ENCODE measurements at regions not wholly inside any gene's neighbourhood (a gene's known extent, or its start where the extent isn't known, plus 50 kb on each side); places are given as distances from the start of the nearest gene placed in this dataset.

DNA sequence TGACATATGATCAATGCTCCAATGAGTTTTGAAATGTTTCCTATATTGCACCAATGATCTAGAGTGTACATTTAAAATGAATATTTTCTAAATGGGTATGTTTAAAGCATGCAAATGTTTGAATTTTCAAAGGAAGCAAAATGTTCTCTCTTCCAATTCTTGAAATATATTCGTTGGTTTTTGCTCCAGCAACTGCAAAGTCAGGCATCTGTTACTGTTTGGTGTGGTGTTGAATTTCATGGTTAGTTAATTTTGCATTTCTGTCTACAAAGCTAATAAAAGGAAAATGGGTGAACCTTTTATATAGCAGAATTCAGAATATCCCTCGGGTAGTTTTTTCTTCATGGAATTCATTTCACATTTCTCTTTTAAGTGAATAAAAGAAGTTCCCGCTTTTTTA lies 1018.3 kb downstream of the GRIK2 start:
- TF ChIP-seq JUN (IDR thresholded peaks at IDR 0.05; ENCODE audit: borderline replicate concordance, low read depth, low read length) (no peak), JUN (CRISPR knock-in tag; IDR thresholded peaks at IDR 0.05; ENCODE audit: borderline replicate concordance) (no peak), ADNP (tag; IDR thresholded peaks at IDR 0.05) (no peak), SIN3A (IDR thresholded peaks at IDR 0.05; ENCODE audit: borderline replicate concordance in 2 of 2, control insufficient read depth in 1 of 2, low read depth in 2 of 2, low read length in 2 of 2) (no peak), RBM34 (IDR thresholded peaks at IDR 0.05; ENCODE audit: borderline replicate concordance, insufficient read depth, low read length) (no peak), EGR1 (conservative IDR thresholded peaks at IDR 0.05) (no peak), ZNF512 (tag; IDR thresholded peaks at IDR 0.05) (no peak), FOXJ3 (CRISPR knock-in tag; IDR thresholded peaks at IDR 0.05) (no peak), SMARCB1 (IDR thresholded peaks at IDR 0.05; ENCODE audit: insufficient read length, low read depth) (no peak), ZNF239 (CRISPR knock-in tag; IDR thresholded peaks at IDR 0.05) (no peak), ATF7 (IDR thresholded peaks at IDR 0.05) (no peak), MAFF (IDR thresholded peaks at IDR 0.05; ENCODE audit: low read length) (no peak), IRF2 (CRISPR knock-in tag; IDR thresholded peaks at IDR 0.05) (no peak)
